Prostate gland (tissue), 2 donors: ENCODE measurements at regions not wholly inside any gene's neighbourhood (a gene's known extent, or its start where the extent isn't known, plus 50 kb on each side); places are given as distances from the start of the nearest gene placed in this dataset.

Experiments
- POLR2A ChIP-seq: fragments of 450-650 bp; IDR thresholded peaks from one replicate; pipeline ENCODE4 v1.6.1; 2016; ENCODE audit warnings: antibody characterized with exemption, mild to moderate bottlenecking
- POLR2AphosphoS5 ChIP-seq: sonication (generic); formaldehyde crosslinking; IDR thresholded peaks from one replicate; pipeline ENCODE4 v1.6.1; 2017; ENCODE audit warnings: antibody characterized with exemption
- TF ChIP-seq, protein P1 (sequence below), 4 experiments: fragments of 200-600 bp in 2 of 4; fragments of 450-650 bp in 2 of 4; sonication (generic) in 2 of 4; IDR thresholded peaks; 1 replicate in 3 of 4; 2 replicates in 1 of 4; pipeline ENCODE4 v1.5.1; 2016 to 2019; ENCODE audit warnings: antibody characterized with exemption in 4 of 4, mild to moderate bottlenecking in 2 of 4, moderate library complexity in 2 of 4

DNA sequence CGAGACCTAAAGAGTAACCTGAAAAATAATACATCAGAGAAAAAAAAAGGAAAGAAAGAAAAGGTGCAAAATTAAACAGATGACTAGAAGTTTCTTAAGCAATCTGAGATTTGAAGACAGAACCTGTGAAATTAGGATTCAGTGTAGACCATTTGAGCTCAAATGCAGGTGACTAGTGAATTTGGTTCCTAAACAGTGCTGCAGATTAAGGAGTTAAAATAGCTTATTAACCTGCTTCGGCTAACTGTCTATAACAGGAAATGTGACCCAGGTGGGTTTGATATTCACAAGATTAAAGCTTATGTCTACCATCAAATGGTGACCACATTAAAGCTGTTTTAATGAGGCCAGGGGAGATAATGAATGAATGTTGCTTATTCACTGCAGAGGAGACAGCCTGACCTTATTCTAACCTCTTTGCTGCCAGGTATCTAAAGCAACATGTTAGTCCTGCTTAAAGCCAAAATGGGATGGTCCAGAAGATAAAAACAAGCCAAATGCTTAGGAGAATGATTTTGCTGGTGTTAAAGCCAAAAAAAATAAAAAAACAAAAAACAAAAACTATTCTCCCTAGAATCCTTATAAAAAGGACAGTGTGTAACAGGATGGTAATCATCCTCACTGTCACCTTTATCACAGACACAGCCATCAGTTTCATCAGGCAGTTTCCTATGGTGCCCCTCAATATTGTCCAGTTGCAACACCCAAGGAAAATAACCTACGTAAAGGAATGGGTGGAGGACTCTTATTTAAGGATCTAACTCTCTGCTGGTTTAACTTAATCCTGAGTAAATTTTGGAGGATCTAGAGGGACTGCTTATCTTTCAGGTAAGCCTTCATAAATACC lies 769.0 kb upstream of the ZEB2 start:
- TF ChIP-seq, protein P1, sequence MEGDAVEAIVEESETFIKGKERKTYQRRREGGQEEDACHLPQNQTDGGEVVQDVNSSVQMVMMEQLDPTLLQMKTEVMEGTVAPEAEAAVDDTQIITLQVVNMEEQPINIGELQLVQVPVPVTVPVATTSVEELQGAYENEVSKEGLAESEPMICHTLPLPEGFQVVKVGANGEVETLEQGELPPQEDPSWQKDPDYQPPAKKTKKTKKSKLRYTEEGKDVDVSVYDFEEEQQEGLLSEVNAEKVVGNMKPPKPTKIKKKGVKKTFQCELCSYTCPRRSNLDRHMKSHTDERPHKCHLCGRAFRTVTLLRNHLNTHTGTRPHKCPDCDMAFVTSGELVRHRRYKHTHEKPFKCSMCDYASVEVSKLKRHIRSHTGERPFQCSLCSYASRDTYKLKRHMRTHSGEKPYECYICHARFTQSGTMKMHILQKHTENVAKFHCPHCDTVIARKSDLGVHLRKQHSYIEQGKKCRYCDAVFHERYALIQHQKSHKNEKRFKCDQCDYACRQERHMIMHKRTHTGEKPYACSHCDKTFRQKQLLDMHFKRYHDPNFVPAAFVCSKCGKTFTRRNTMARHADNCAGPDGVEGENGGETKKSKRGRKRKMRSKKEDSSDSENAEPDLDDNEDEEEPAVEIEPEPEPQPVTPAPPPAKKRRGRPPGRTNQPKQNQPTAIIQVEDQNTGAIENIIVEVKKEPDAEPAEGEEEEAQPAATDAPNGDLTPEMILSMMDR (IDR thresholded peaks at IDR 0.05): no peak
- no peak for TF ChIP-seq POLR2A
- TF ChIP-seq POLR2AphosphoS5: no peak
